NB4 (cell line): ENCODE measurements at regions not wholly inside any gene's neighbourhood (a gene's known extent, or its start where the extent isn't known, plus 50 kb on each side); places are given as distances from the start of the nearest gene placed in this dataset.

Experiments
- CTCF ChIP-seq: IDR thresholded peaks from one replicate; pipeline ENCODE4 v1.5.1; 2012; ENCODE audit warnings: low read depth, low read length
- MAX ChIP-seq: IDR thresholded peaks from 2 replicates; pipeline ENCODE4 v1.6.1; 2011; ENCODE audit warnings: low read depth, low read length
- MYC ChIP-seq: IDR thresholded peaks from 2 replicates; pipeline ENCODE4 v1.6.1; 2011; ENCODE audit warnings: low read depth, low read length
- POLR2A ChIP-seq: IDR thresholded peaks from 2 replicates; pipeline ENCODE4 v1.6.1; 2011; ENCODE audit warnings: mild to moderate bottlenecking; ENCODE audit not compliant: insufficient read length; ENCODE audit errors: extremely low read depth

DNA sequence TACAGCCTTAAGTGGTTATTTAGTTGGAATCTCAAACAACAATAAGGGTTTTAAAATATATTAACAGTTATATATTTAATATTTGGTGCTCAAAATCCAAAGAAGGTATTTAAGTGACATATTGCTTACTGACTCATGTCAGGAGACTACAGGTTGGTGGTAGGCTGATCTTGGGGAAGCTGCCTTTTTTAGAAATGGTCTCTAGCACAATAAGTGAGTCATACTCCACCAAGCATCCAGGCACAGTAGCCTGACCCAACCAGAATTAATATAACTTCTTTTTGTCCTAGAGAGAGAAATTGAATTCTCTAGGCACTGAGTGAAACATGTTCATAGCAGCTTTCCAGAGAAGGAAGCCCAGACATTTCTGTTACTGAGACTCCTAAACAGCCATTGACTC, 868.5 kb upstream of the TENM4 start:
- TF ChIP-seq MAX (no peak), POLR2A (no peak), CTCF (no peak), MYC (no peak)
